CD4-positive, alpha-beta T cell (primary cell): ENCODE measurements at regions not wholly inside any gene's neighbourhood (a gene's known extent, or its start where the extent isn't known, plus 50 kb on each side); places are given as distances from the start of the nearest gene placed in this dataset.

ENCODE experiments used
- ATAC-seq: fragments of 200-7000 bp; cut with Tn5 transposase; one replicate; pipeline ENCODE4 v1.10.0; 2022; ENCODE audit warnings: mild to moderate bottlenecking; ENCODE audit not compliant: poor library complexity
- CTCF ChIA-PET: fragments of 350-600 bp; sonication (Branson Sonifier 250); formaldehyde crosslinking; loops from one replicate; lab custom pipeline; 2021; ENCODE audit warnings: antibody characterized with exemption, inconsistent platforms; lab: Charles Lee
- POLR2A ChIA-PET: fragments of 350-600 bp; sonication (Branson Sonifier 250); formaldehyde crosslinking; loops from one replicate; lab custom pipeline; 2021; ENCODE audit warnings: antibody characterized with exemption, inconsistent platforms; lab: Charles Lee
- DNase-seq, 14 experiments: peaks; one replicate each; pipeline ENCODE4 v3.0.0-alpha.2; 2013 to 2020; ENCODE audit warnings: mixed read lengths in 2 of 14
- H3K27ac ChIP-seq, 2 donors: one replicate each; pipeline versions ENCODE4 v1.5.1 to v1.7.0; 2013; ENCODE audit warnings: low read length in 2 of 2, low read depth in 1 of 2, mild to moderate bottlenecking in 1 of 2
- H3K27me3 ChIP-seq, 2 experiments: 1 replicate in 1 of 2; 2 replicates in 1 of 2; pipeline versions ENCODE4 v1.6.1 to v1.7.0; 2013; ENCODE audit warnings: low read length in 2 of 2, control low read depth in 1 of 2, mild to moderate bottlenecking in 1 of 2, moderate library complexity in 1 of 2; ENCODE audit not compliant: insufficient read depth in 2 of 2, control insufficient read depth in 1 of 2
- H3K36me3 ChIP-seq: one replicate; pipeline ENCODE4 v1.6.1; 2013; ENCODE audit warnings: low read length, control low read depth; ENCODE audit not compliant: insufficient read depth
- H3K4me1 ChIP-seq: one replicate; pipeline ENCODE4 v1.6.1; 2013; ENCODE audit warnings: low read length, control low read depth; ENCODE audit not compliant: insufficient read depth
- H3K4me3 ChIP-seq: one replicate; pipeline ENCODE4 v1.5.1; 2013; ENCODE audit warnings: mild to moderate bottlenecking, low read length, moderate library complexity
- H3K9me3 ChIP-seq, 2 experiments: 1 replicate in 1 of 2; 2 replicates in 1 of 2; pipeline versions ENCODE4 v1.6.1 to v1.7.0; 2013; ENCODE audit warnings: low read length in 2 of 2, mild to moderate bottlenecking in 2 of 2, control low read depth in 1 of 2, moderate library complexity in 1 of 2; ENCODE audit not compliant: control insufficient read depth in 1 of 2, insufficient read depth in 1 of 2
- H3K27ac Mint-ChIP-seq: one replicate; pipeline ENCODE4 v1.8.0; 2020; ENCODE audit warnings: mixed read lengths
- H3K27me3 Mint-ChIP-seq: one replicate; pipeline ENCODE4 v1.8.0; 2021; ENCODE audit warnings: mixed read lengths
- H3K36me3 Mint-ChIP-seq: one replicate; pipeline ENCODE4 v1.8.0; 2021; ENCODE audit warnings: low read depth, mixed read lengths
- H3K4me1 Mint-ChIP-seq: one replicate; pipeline ENCODE4 v1.8.0; 2021; ENCODE audit warnings: low read depth, mixed read lengths
- H3K4me3 Mint-ChIP-seq: one replicate; pipeline ENCODE4 v1.8.0; 2020; ENCODE audit warnings: mild to moderate bottlenecking, mixed read lengths
- H3K9me3 Mint-ChIP-seq: one replicate; pipeline ENCODE4 v1.8.0; 2020; ENCODE audit warnings: mixed read lengths
- intact Hi-C, 2 experiments: fragments of 100-400 bp; cut with DNase I in 1 of 2; cut with micrococcal nuclease in 1 of 2; formaldehyde crosslinking; loops; one replicate each; pipeline versions ENCODE4 v1.15.1 to v1.9.0; 2023 to 2025; cut with DNase I, micrococcal nuclease
- TF ChIP-seq, protein P1 (sequence below): fragments of 200-600 bp; IDR thresholded peaks from one replicate; pipeline ENCODE4 v1.8.0; 2022; ENCODE audit warnings: antibody characterized with exemption, mild to moderate bottlenecking

DNA sequence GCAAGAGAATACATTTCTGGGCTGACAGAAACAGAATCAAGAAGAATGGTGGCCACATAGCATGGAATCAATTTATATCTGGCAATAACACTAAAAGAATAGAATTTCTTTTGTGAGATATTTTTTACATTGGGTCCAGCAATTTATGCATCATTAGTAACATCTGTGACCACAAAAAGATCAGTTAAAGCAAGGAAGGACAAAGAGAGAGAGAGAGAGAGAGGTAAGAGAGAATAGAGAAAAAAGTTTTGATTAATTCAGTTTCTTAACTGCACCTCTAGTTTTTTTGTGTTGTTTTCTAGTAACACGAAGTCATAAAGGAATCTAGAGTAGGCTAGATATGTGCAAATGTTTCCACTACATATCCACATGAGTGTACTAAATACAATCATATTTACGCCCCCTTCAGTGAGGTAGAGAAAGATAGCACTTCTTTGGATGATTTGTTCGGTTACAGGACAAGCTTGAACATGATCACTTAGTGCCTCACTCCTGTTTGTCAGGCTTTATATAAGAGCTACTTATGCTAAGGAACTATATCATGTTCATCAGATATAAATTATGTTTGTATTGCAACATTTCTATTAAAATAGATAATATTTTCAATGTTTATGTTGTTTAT lies 247.4 kb upstream of the COL3A1 start:
- Histone ChIP-seq H3K9me3 (no peaks in the 10 kb centered on the region), H3K4me3 (no peak overlapping the region), H3K27me3 (no peaks in the 10 kb centered on the region), H3K4me1 (no peaks in the 10 kb centered on the region), H3K27ac (no peak overlapping the region), H3K36me3 (no peaks in the 10 kb centered on the region)
- ChIA-PET CTCF (no interaction called here), POLR2A (no interaction called here)
- DNase-seq (no peak), ATAC-seq (no peak)
- Mint-ChIP-seq H3K9me3 (no peaks in the 10 kb centered on the region), H3K36me3 (no peaks in the 10 kb centered on the region), H3K27me3 (no peaks in the 10 kb centered on the region), H3K4me1 (no peaks in the 10 kb centered on the region), H3K27ac (no peak overlapping the region), H3K4me3 (no peak overlapping the region)
- intact Hi-C loops: no loop called here
- TF ChIP-seq, protein P1, sequence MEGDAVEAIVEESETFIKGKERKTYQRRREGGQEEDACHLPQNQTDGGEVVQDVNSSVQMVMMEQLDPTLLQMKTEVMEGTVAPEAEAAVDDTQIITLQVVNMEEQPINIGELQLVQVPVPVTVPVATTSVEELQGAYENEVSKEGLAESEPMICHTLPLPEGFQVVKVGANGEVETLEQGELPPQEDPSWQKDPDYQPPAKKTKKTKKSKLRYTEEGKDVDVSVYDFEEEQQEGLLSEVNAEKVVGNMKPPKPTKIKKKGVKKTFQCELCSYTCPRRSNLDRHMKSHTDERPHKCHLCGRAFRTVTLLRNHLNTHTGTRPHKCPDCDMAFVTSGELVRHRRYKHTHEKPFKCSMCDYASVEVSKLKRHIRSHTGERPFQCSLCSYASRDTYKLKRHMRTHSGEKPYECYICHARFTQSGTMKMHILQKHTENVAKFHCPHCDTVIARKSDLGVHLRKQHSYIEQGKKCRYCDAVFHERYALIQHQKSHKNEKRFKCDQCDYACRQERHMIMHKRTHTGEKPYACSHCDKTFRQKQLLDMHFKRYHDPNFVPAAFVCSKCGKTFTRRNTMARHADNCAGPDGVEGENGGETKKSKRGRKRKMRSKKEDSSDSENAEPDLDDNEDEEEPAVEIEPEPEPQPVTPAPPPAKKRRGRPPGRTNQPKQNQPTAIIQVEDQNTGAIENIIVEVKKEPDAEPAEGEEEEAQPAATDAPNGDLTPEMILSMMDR: no peak

DNA sequence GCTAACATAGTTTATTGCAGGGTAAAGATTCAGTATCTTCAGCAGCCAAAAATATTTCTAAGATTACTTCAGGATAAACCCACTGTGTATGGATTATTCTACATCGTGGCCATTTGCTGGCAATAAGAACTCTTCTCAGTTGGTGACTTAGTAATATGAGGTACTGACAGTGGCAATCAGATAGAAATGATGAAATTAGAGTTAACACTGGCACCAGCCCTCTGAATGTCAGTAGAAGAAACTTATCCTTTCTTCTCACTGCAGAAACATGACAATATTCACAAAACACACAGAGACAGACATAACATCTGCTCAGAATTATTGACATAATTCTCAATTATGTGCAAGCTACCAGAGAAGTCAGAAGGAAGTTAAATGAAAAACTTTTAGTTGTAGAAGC lies 246.3 kb upstream of the COL3A1 start:
- H3K4me1 Mint-ChIP-seq: no peaks in the 10 kb centered on the region
- H3K4me3 Mint-ChIP-seq: no peak overlapping the region
- ATAC-seq (no peak), DNase-seq (no peak)
- H3K27me3 ChIP-seq: no peaks in the 10 kb centered on the region
- H3K9me3 Mint-ChIP-seq: no peaks in the 10 kb centered on the region
- TF ChIP-seq, protein P1: no peak
- H3K27ac ChIP-seq: no peak overlapping the region
- no peaks in the 10 kb centered on the region for H3K36me3 Mint-ChIP-seq
- no peaks in the 10 kb centered on the region for H3K9me3 ChIP-seq
- no peaks in the 10 kb centered on the region for H3K27me3 Mint-ChIP-seq
- H3K36me3 ChIP-seq: no peaks in the 10 kb centered on the region
- POLR2A ChIA-PET: no interaction called here
- CTCF ChIA-PET: no interaction called here
- intact Hi-C loops: no loop called here
- H3K4me3 ChIP-seq: no peak overlapping the region
- no peaks in the 10 kb centered on the region for H3K4me1 ChIP-seq
- H3K27ac Mint-ChIP-seq: no peak overlapping the region

DNA sequence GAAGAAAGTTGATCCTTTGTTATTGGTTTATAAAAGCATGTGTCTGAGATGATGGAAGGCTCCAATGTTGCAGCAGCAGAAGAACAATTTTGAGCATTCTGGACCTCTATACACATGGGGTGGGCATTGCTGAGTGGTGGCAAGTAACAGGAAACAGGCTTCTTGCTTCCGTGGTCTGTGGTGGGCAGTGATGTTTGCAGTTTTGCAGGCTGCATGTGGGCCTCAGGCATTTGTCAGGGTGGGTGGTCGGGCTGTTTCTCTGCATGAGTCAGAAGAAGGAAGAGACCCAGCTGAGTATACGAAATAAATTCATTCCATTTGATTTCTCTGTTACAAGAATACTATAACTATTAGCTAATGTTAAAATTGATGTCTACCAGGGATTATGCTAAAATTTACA lies 239.5 kb upstream of the COL3A1 start:
- ChIA-PET POLR2A (no interaction called here), CTCF (no interaction called here)
- intact Hi-C loops: no loop called here
- H3K4me3 Mint-ChIP-seq: no peak overlapping the region
- H3K4me3 ChIP-seq: no peak overlapping the region
- DNase-seq (no peak), ATAC-seq (no peak)
- H3K9me3 Mint-ChIP-seq: peaks cover 4% of the 10 kb centered on the region
- TF ChIP-seq, protein P1: no peak
- H3K36me3 ChIP-seq: no peaks in the 10 kb centered on the region
- H3K27ac Mint-ChIP-seq: no peak overlapping the region
- H3K27ac ChIP-seq: no peak overlapping the region
- no peaks in the 10 kb centered on the region for H3K27me3 ChIP-seq
- no peaks in the 10 kb centered on the region for H3K36me3 Mint-ChIP-seq
- H3K27me3 Mint-ChIP-seq: no peaks in the 10 kb centered on the region
- H3K4me1 ChIP-seq: no peaks in the 10 kb centered on the region
- no peaks in the 10 kb centered on the region for H3K4me1 Mint-ChIP-seq
- no peaks in the 10 kb centered on the region for H3K9me3 ChIP-seq
